ENCODE measurements at regions not wholly inside any gene's neighbourhood (a gene's known extent, or its start where the extent isn't known, plus 50 kb on each side); places are given as distances from the start of the nearest gene placed in this dataset.

DNA sequence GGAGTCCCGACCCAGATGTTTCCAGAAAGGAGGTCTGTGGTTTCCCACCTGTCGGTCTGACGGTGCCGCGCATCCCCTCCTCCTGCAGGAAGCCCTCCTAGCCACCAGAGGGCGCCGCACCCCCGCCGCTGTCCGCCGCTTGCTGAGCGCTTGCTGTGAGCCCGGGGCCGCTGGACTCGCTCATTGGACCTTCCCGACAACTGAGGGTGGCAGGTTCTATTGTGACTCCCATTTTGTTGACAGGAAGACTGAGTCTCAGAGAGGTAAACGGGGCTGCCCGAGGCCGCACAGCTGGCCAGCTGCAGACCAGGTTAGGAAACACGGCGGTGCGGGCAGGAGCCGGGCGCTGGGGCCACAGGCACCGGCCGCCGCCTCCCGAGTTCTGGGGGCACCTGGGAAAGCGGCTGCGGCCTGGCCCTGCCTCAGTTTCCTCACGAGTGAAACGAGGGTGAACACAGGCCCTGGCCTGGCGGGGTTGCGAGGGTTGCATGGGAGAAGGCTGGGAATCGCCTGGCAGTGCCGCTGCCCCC, 191.1 kb upstream of the CIBAR2 start:
- Histone ChIP-seq H3K27ac (ENCODE audit: extremely low read length, insufficient read depth, low read length) (no peak overlapping the region), H3K27me3 (ENCODE audit: control insufficient read depth in 1 of 2, insufficient read depth in 2 of 2, low read length in 2 of 2) (no peaks in the 10 kb centered on the region; a peak in 1 of 5 replicates), H3K4me1 (ENCODE audit: insufficient read depth, low read length) (peaks cover 60% of the 10 kb centered on the region), H3K36me3 (replicated peaks in 1 of 2; ENCODE audit: control insufficient read depth in 1 of 2, insufficient read depth in 2 of 2, low read length in 2 of 2) (no peaks in the 10 kb centered on the region), H3K4me2 (ENCODE audit: low read depth, low read length) (no peak overlapping the region), H3K9me3 (ENCODE audit: low read length) (no peaks in the 10 kb centered on the region), H3K9ac (ENCODE audit: insufficient read depth, low read depth, low read length) (no peak overlapping the region), H4K20me1 (ENCODE audit: insufficient read depth, low read length) (peaks cover 6% of the 10 kb centered on the region; the same call in 1 of the 2 replicates), H2AFZ (ENCODE audit: low read length) (no peak overlapping the region), H3K4me3 (replicated peaks in 1 of 3; ENCODE audit: insufficient read depth in 1 of 3, low read depth in 2 of 3, low read length in 3 of 3) (no peak overlapping the region), H3K79me2 (ENCODE audit: insufficient read depth, low read length) (no peaks in the 10 kb centered on the region)
- in situ Hi-C loops (cut with HindIII; ENCODE audit: extremely low pct_ligation_motif_present, low pct_unique_long_range_greater_than_20kb): no loop called here
- intact Hi-C loops (cut with micrococcal nuclease; ENCODE audit: unreplicated experiment): no loop called here
- POLR2A ChIA-PET: no interaction called here
- BruUV-seq (replicated peaks): no TSS peak
- ATAC-seq: no peak
- peak; percentile 28 for DNase-seq (ENCODE audit: low spot score)
- WGBS (ENCODE audit: low lambda C conversion rate): 75% methylated on average over 30 of the region's 36 CpGs
- CTCF ChIA-PET (ENCODE audit: low intra/inter-chr PET ratio, low total read pairs): interaction anchor here (1.1 to 1.9 kb wide), 3 partner anchors 13 to 117 kb away, joined by 3 to 12 read pairs (median 6); no protein-coding TSS in a partner anchor
- FAIRE-seq: no peak
- TF ChIP-seq ZNF580 (CRISPR knock-in tag; IDR thresholded peaks at IDR 0.05; ENCODE audit: borderline replicate concordance, low read depth) (0 out of 2 replicates have a peak, but pooled peaks have one; percentile 21), KAT8 (CRISPR knock-in tag; IDR thresholded peaks at IDR 0.05) (peak; percentile 43; the same call in 1 of the 2 replicates), HHEX (CRISPR knock-in tag; IDR thresholded peaks at IDR 0.05) (no peak), FOXO1 (CRISPR knock-in tag; IDR thresholded peaks at IDR 0.05) (peak; percentile 29; the same call in 1 of the 2 replicates), ZNF501 (CRISPR knock-in tag; IDR thresholded peaks at IDR 0.05) (peak; percentile 81), HNF4A (CRISPR knock-in tag; IDR thresholded peaks at IDR 0.05) (peak; percentile 51), HMGXB4 (CRISPR knock-in tag; IDR thresholded peaks at IDR 0.05; ENCODE audit: borderline replicate concordance in 1 of 2, low read depth in 1 of 2) (peak in 1 of 2 experiments; percentile 65; a peak in 2 of 4 replicates), ZMYM3 (CRISPR knock-in tag; IDR thresholded peaks at IDR 0.05) (peak; percentile 98), ARID3A (IDR thresholded peaks at IDR 0.05; ENCODE audit: low read depth, low read length) (no peak), PRPF4 (IDR thresholded peaks at IDR 0.05; ENCODE audit: low read depth, low read length, poor library complexity, severe bottlenecking) (peak; percentile 60), ZNF124 (CRISPR knock-in tag; IDR thresholded peaks at IDR 0.05) (peak; percentile 27; the same call in 1 of the 2 replicates), DR1 (CRISPR knock-in tag; IDR thresholded peaks at IDR 0.05) (peak; percentile 37; the same call in 1 of the 2 replicates)
- TF ChIP-seq, protein P1, sequence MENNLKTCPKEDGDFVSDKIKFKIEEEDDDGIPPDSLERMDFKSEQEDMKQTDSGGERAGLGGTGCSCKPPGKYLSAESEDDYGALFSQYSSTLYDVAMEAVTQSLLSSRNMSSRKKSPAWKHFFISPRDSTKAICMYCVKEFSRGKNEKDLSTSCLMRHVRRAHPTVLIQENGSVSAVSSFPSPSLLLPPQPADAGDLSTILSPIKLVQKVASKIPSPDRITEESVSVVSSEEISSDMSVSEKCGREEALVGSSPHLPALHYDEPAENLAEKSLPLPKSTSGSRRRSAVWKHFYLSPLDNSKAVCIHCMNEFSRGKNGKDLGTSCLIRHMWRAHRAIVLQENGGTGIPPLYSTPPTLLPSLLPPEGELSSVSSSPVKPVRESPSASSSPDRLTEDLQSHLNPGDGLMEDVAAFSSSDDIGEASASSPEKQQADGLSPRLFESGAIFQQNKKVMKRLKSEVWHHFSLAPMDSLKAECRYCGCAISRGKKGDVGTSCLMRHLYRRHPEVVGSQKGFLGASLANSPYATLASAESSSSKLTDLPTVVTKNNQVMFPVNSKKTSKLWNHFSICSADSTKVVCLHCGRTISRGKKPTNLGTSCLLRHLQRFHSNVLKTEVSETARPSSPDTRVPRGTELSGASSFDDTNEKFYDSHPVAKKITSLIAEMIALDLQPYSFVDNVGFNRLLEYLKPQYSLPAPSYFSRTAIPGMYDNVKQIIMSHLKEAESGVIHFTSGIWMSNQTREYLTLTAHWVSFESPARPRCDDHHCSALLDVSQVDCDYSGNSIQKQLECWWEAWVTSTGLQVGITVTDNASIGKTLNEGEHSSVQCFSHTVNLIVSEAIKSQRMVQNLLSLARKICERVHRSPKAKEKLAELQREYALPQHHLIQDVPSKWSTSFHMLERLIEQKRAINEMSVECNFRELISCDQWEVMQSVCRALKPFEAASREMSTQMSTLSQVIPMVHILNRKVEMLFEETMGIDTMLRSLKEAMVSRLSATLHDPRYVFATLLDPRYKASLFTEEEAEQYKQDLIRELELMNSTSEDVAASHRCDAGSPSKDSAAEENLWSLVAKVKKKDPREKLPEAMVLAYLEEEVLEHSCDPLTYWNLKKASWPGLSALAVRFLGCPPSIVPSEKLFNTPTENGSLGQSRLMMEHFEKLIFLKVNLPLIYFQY (CRISPR knock-in tag; IDR thresholded peaks at IDR 0.05; ENCODE audit: borderline replicate concordance): 0 out of 2 replicates have a peak, but pooled peaks have one; percentile 45
- TF ChIP-seq, protein P2, sequence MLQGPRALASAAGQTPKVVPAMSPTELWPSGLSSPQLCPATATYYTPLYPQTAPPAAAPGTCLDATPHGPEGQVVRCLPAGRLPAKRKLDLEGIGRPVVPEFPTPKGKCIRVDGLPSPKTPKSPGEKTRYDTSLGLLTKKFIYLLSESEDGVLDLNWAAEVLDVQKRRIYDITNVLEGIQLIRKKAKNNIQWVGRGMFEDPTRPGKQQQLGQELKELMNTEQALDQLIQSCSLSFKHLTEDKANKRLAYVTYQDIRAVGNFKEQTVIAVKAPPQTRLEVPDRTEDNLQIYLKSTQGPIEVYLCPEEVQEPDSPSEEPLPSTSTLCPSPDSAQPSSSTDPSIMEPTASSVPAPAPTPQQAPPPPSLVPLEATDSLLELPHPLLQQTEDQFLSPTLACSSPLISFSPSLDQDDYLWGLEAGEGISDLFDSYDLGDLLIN (CRISPR knock-in tag; IDR thresholded peaks at IDR 0.05; ENCODE audit: borderline replicate concordance): no peak
- TF ChIP-seq, protein P3, sequence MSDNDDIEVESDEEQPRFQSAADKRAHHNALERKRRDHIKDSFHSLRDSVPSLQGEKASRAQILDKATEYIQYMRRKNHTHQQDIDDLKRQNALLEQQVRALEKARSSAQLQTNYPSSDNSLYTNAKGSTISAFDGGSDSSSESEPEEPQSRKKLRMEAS (IDR thresholded peaks at IDR 0.05): peak; percentile 30; the same call in 1 of the 2 replicates
